AG20443 (cell line): ENCODE measurements at regions not wholly inside any gene's neighbourhood (a gene's known extent, or its start where the extent isn't known, plus 50 kb on each side); places are given as distances from the start of the nearest gene placed in this dataset.
"Not testable (repeated sequence)": the region's sequence is repeated elsewhere in the genome, so short reads cannot be mapped to it uniquely, and the experiment has no call there.

Experiments
- DNase-seq: peaks from one replicate; pipeline ENCODE4 v3.0.0; 2012; ENCODE audit warnings: low spot score, mixed read lengths

GRCh38 chr3:71962561-71963240 is 177.8 kb upstream of the PROK2 start:
- DNase-seq: peak; percentile 41

GRCh38 chr3:71961891-71962290 is 176.9 kb upstream of the PROK2 start:
- DNase-seq: no peak

- no peak for DNase-seq
Observed at GRCh38 chr3:71961378-71961777, 176.4 kb upstream of the PROK2 start.

- DNase-seq: no peak
Observed at GRCh38 chr3:71958533-71958932, 173.6 kb upstream of the PROK2 start.

GRCh38 chr3:71956716-71957115 is 171.8 kb upstream of the PROK2 start:
- DNase-seq: no peak

- DNase-seq: no peak
Observed at GRCh38 chr3:71956069-71956340, 171.1 kb upstream of the PROK2 start.

GRCh38 chr3:71955240-71956068 is 170.5 kb upstream of the PROK2 start:
- peak; percentile 87 for DNase-seq

- DNase-seq: no peak
Observed at GRCh38 chr3:71951842-71952241, 166.9 kb upstream of the PROK2 start.

- DNase-seq: no peak
Observed at GRCh38 chr3:71951361-71951760, 166.4 kb upstream of the PROK2 start.

GRCh38 chr3:71949442-71949841 is 164.5 kb upstream of the PROK2 start:
- no peak for DNase-seq

- no peak for DNase-seq
Observed at GRCh38 chr3:71944482-71945065, 159.6 kb upstream of the PROK2 start.

- DNase-seq: no peak
Observed at GRCh38 chr3:71942432-71943187, 157.7 kb upstream of the PROK2 start.

- no peak for DNase-seq
Observed at GRCh38 chr3:71940486-71940885, 155.5 kb upstream of the PROK2 start.

- DNase-seq: not testable (repeated sequence)
Observed at GRCh38 chr3:71938081-71938480, 153.1 kb upstream of the PROK2 start.

GRCh38 chr3:71936681-71937080 is 151.7 kb upstream of the PROK2 start:
- DNase-seq: no peak

- DNase-seq: no peak
Observed at GRCh38 chr3:71934520-71935270, 149.7 kb upstream of the PROK2 start.

GRCh38 chr3:71931922-71932321 is 147.0 kb upstream of the PROK2 start:
- no peak for DNase-seq

- DNase-seq: peak; percentile 83
Observed at GRCh38 chr3:71930056-71930991, 145.4 kb upstream of the PROK2 start.

- DNase-seq: no peak
Observed at GRCh38 chr3:71928212-71928611, 143.3 kb upstream of the PROK2 start.

- DNase-seq: no peak
Observed at GRCh38 chr3:71927505-71928066, 142.6 kb upstream of the PROK2 start.
